ENCODE measurements at regions not wholly inside any gene's neighbourhood (a gene's known extent, or its start where the extent isn't known, plus 50 kb on each side); places are given as distances from the start of the nearest gene placed in this dataset.
"Not testable (repeated sequence)": the region's sequence is repeated elsewhere in the genome, so short reads cannot be mapped to it uniquely, and the experiment has no call there.

DNA sequence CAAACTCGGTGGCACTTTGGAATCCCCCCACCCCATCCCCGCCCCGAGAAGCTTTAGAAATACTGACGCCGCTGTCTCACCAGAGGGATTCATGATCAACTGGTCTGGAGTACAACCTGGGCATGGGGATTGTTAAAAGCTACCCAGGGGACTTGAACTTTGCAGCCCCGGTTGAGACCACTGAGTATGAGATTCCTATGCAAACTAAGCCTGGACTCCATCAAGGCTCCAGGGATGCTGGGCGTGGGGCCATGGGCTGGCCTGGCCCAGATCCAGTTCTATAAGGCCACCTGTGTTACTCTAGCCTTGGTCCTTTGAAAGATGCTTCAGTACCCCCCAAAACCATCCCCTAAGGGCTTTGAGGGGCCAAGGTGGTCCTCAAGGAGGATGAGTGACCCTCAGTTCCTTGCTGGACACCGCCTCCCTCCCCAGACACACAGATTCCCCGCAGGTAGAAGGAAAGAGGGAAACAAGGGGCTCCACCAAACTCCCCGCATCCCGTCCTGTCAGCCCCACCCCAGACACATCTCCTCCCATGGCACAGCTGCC is 68.5 kb downstream of the MRPL36 start:
- DNase-seq, result no peak

GRCh38 chr5:1730487-1730847 is 69.2 kb downstream of the MRPL36 start:
- ATAC-seq, result no peak
- no peak for DNase-seq

More for the DNA sequence above, 68.5 kb downstream of the MRPL36 start:
- no peak for ATAC-seq

GRCh38 chr5:1729641-1730486 is 69.8 kb downstream of the MRPL36 start:
- no peak for ATAC-seq
- no peak for DNase-seq

DNA sequence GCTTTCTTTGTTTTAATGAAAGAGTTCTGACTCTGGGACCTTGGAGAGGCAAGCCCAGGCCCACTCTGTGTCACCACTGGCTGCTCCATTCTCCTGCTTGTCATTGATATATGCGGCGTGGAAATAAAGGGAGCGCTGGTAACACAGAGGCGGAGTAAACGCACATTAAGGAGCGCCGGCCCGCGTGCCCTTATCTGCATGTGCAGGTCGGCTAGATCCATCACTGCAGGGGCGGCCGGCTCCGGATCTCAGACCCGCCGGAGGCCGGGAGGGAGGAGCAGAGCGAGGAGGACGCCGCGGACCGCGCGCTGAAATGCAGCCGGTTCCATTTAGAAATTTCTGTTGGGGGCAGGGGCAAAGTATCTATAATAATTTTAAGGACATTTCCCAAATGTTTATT is 70.8 kb downstream of the MRPL36 start:
- DNase-seq (no peak), ATAC-seq (no peak)

- no peak for DNase-seq
- ATAC-seq, result no peak
Measured at GRCh38 chr5:1727571-1727970, 72.1 kb downstream of the MRPL36 start.

- ATAC-seq (no peak), DNase-seq (no peak)
Measured at GRCh38 chr5:1726956-1727355, 72.7 kb downstream of the MRPL36 start.

- ATAC-seq, result no peak
- no peak for DNase-seq
Measured at GRCh38 chr5:1726469-1726865, 73.2 kb downstream of the MRPL36 start.

DNA sequence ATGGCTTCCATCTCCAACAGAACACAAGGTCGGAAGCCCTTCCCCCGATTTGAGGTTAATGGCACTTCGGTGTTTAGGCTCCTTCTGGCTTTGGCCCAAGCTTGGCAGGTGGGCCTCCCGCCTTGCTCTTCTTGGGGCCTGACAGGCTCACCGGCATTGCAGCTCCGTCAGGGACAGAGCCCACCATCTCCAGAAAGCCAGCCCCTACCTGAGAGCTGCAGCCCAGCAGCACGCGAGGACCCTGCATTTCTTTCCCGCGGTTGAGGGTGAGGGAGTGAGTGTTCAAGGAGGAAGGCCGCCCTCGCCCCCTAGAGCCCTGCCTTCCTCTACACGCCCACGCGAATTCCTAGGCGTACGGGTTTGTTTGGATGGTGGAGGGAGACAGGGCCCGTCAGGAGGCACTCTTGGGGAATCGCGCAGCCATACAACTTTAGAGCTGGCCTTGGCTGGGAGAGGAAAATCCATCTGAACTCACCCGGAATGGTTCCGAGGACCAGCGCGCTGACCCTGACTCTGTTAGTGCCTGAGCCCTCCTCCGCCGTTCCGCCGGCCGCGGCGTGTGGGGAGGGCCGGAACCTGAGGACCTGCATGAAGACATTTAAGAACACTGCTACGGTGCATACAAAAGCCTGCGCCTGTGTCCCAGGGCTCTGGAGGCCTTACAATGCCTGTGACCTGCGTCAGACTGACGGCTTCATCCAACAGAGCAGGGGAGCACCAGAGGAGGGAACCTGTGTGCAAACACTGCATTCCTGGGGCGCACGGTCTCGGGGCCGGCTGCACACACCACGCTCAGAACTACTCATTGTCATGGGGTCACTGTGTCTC is 73.8 kb downstream of the MRPL36 start:
- no peak for ATAC-seq
- no peak for DNase-seq

DNA sequence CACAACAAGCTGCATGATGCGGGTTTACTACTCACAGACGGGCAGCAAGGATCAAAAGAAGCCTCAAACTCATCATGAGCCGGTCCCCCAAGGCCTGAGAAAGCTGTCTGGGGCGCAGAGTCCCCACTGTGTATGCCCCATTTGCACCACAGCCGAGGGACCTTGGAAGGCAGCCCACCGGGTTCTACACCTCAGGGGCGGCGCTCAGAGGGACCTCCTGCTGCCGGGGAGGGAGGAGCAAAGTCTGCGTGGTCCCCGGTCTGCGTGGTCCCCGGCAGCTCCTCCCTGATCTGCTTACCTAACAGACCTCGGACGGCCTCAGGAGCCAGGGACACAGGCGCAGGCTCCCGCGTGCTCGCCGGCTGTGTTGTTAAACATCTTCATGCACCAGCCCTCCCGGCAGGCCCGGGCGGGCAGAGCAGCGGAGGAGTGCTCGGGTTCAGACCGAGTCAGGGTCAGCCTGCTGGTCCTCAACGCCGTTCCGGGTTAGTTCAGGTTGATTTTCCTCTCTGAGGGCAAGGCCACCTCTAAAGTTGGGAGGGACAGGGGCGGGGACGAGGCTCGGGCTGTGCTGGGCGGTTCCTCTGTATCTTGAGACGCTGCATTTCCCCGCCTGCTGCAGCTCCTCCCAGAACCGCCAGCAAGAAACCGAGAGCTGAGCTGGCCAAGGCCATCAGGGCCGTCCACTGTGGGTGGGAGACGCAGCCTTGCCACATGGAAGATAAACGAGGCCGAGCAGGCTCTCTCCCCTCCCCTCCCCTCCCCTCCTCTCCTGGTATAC is 74.6 kb downstream of the MRPL36 start:
- DNase-seq (no peak), ATAC-seq (peak; percentile 33)

GRCh38 chr5:1723957-1724821 is 75.4 kb downstream of the MRPL36 start:
- DNase-seq (no peak), ATAC-seq (peak; percentile 11)

- no peak for DNase-seq
- no peak for ATAC-seq
Measured at GRCh38 chr5:1723476-1723875, 76.2 kb downstream of the MRPL36 start.

DNA sequence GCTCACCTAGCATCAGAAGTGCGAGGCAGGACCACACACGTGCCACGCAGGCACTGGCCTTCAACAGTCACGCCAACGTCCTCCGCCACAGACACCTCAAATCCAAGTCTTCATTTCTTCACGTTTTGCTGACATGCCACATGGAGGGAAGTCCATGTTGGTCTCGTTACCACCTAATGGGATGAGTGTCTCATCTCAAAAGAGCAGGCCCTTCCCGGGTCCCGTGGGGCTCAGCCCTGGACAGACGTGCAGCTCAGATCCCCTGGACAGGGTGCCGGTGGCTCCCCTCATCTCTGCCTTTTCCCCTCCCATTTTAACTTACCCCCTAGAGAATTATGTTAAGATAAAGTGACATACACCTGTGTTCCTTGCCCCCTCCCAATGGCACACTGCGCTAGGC is 76.8 kb downstream of the MRPL36 start:
- DNase-seq (no peak), ATAC-seq (no peak)

- DNase-seq (no peak), ATAC-seq (no peak)
Measured at GRCh38 chr5:1720396-1721110, 79.1 kb downstream of the MRPL36 start.

DNA sequence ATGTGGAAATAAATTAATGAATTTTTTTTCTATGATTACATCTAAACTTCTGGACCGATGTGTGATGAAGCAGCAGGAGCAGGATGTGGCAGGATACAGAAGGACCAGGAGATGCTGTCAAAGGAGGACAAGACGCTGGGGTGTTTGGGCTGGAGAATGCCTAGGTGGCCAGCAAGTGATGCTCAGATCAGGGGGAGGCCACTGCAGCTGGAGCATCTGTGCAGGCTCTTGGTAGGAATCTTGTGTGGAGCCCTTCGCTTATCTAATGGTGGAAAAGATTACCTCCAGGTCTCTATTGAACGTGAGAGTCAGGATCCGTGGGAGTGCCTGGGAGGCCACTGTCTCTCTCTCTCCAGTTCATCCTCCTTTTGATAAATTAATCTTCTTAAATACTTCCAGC is 79.8 kb downstream of the MRPL36 start:
- DNase-seq (no peak), ATAC-seq (no peak)

GRCh38 chr5:1718669-1719068 is 81.0 kb downstream of the MRPL36 start:
- no peak for ATAC-seq
- no peak for DNase-seq

- ATAC-seq, DNase-seq: not testable (repeated sequence)
Measured at GRCh38 chr5:1710091-1710490, 89.5 kb downstream of the MRPL36 start.

DNA sequence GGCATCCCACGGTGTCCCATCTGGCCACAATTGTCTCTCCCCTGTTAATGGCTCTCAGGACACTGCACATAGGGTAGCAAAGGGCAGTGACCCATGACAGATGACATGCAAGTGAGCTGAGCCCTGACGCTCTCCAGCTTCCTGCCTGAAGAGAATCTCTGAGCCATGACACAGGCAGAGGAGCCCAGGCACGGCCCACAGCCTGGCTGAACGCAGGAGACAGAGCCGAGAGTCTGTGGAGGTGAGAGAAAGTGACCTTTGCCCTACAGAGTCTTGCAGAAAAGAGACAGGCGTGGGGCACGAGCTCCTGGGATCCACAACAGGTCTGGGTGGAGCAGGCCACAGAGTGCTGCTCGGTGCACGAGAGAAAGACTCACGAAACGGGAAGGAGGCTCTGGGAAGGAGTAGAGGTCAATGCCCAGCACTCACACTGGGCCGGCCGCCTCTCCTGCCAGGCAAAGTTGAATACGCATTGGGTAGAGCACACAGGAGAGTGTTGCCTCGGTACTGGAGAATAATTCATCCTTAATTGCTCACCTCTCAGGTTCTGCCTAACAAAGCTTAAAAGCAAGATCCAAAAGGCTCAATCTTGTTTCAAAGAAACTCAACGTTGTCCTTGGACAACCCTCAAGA is 90.3 kb downstream of the MRPL36 start:
- ATAC-seq (peak; percentile 6), DNase-seq (no peak)

- ATAC-seq, result no peak
- no peak for DNase-seq
Measured at GRCh38 chr5:1708592-1709141, 91.0 kb downstream of the MRPL36 start.

DNA sequence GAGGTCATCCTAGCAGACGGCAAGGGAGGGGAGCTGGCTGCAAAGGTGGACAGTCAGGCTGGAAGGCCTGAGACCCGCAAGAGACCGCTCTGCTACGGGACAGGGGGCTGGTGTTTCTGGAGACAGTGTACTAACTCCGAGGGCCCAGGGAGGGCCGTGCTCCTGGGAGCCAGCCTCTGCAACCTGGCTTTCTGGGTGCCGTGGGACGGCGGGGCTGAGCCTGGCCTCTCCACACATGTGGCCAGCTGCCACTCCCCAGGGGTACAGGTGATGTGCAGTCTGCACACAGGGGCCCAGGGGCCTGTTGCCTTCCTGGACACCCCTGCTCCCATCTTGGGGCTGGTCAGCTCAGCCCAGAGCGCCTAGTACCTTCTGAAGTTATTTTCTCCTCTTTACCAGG is 92.2 kb downstream of the MRPL36 start:
- no peak for ATAC-seq

GRCh38 chr5:1706428-1706827 is 93.2 kb downstream of the MRPL36 start:
- no peak for DNase-seq
- ATAC-seq, result no peak

More for the DNA sequence above, 92.2 kb downstream of the MRPL36 start:
- no peak for DNase-seq
